ENCODE measurements at regions not wholly inside any gene's neighbourhood (a gene's known extent, or its start where the extent isn't known, plus 50 kb on each side); places are given as distances from the start of the nearest gene placed in this dataset.
"Not testable (repeated sequence)": the region's sequence is repeated elsewhere in the genome, so short reads cannot be mapped to it uniquely, and the experiment has no call there.

DNA sequence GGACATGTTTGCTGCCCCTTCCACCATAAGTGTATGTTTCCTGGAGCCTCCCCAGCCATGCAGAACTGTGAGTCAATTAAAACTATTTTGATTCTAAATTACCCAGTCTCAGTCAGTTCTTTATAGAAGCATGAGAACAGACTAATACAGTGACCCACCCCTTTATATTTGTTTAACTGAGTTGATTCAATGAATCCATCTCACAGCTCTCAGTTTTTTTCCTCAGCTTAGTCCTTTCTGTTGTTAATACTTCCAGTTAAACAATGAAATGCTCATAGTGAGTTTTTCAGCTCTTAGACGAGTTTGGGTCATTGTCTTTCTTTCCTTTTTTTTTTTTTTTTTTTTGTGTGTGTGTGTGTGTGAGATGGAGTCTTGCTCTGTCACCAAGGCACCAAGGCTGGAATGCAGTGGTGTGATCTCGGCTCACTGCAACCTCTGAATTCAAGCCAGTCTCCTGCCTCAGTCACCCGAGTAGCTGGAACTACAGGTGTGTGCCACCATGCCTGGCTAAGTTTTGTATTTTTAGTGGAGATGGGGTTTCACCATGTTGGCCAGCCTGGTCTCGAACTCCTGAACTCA is 627.4 kb downstream of the SPATA31A7 start:
- not testable (repeated sequence) for H3K27me3 ChIP-seq; H3K4me1 ChIP-seq; DNase-seq; H3K36me3 ChIP-seq; H3K9me3 ChIP-seq (replicated peaks); H3K27ac ChIP-seq; H3K4me3 ChIP-seq

DNA sequence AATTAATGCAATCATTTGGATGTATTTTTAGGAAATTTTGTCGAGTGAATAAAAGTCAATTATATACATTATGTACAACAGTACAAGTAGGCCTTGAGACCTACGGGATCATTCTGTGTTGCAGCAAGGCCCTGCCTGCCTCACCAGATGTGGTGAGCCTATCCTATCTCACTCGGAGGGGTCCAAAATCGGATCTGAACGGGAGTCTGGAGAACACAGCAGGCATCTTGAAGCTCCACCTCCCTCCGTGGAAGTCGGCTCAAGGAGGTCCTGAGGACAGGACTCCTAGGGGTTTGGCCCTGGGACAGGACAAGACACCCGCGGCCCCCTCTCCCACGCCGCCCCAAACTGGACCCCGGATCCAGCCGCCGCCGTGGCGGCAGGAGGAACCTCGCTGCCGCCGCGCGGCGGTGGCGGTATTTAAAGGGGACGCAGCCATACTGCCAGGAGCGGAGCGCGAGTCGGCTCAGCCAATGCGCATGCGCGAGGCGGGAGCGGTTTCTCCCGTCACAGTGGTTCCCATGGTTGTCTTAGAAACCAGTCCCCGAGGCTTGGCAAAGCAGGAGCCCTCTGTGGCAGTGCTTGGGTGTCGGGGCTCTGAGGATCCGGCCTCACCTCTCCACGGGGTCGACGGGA is 663.9 kb downstream of the SPATA31A7 start:
- not testable (repeated sequence) for H3K9me3 ChIP-seq (replicated peaks); H3K36me3 ChIP-seq; H3K4me1 ChIP-seq; H3K27ac ChIP-seq; H3K27me3 ChIP-seq; H3K4me3 ChIP-seq
- peak in 1 of 2 experiments; percentile 83 for DNase-seq

DNA sequence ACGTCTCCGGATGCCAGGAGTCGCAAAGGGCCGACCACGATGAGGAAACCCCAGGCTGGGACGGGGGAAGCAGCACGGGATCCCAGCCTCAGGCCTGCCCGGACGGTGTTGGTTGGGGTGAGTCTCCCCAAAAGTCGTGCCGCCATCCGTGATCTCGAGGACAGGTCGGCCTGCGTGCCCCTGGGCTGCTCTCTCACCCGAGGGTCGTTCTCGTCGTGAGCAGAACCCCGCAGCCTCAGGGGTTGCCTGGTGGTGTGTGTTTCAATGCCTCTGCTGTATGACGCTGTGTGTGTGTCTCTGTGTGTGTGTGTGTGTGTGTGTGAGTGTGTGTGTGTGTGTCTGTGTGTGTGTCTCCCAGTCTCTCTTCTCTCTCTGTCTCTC is 664.4 kb downstream of the SPATA31A7 start:
- not testable (repeated sequence) for H3K27ac ChIP-seq; H3K4me1 ChIP-seq; H3K9me3 ChIP-seq (replicated peaks); H3K27me3 ChIP-seq; H3K36me3 ChIP-seq; H3K4me3 ChIP-seq; DNase-seq

DNA sequence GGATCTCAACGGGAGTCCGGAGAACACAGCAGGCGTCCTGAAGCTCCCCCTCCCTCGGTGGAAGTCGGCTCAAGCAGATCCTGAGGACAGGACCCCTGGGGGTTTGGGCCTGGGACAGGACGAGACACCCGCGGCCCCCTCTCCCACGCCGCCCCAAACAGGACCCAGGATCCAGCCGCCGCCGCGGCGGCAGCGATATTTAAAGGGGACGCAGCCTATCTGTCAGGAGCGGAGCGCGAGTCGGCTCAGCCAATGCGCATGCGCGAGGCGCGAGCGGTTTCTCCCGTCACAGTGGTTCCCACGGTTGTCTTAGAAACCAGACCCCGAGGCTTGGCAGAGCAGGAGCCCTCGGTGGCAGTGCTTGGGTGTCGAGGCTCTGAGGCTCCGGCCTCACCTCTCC is 666.4 kb downstream of the SPATA31A7 start:
- H3K9me3 ChIP-seq (replicated peaks); H3K27me3 ChIP-seq; H3K4me3 ChIP-seq; H3K27ac ChIP-seq; H3K36me3 ChIP-seq; DNase-seq; H3K4me1 ChIP-seq: not testable (repeated sequence)

DNA sequence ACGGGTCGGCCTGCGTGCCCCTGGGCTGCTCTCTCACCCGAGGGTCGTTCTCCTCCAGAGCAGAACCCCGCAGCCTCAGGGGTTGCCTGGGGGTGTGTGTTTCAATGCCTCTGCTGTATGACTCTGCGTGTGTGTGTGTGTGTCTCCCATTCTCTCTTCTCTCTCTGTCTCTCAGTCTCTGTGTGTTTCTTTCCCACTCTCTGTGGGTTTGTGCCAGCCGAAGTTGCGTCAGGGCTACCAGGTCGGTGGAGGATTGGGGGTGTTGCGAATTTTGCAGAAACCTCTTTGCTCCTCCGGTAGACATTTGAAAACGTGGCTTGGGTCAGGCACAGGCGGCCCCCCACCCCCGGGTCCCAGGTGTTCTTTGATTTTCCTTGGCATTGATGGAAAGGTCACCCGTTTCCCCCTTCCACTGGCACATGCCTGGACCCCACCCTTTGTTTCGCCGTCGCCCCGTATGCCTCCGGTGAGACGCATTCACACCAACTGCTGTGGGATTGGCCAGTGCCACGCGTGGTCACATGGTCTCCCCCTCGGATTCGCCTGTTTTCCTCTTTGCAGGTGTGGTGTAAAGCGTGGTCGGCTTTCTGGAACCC is 667.1 kb downstream of the SPATA31A7 start:
- H3K27me3 ChIP-seq; DNase-seq; H3K9me3 ChIP-seq (replicated peaks); H3K4me3 ChIP-seq; H3K27ac ChIP-seq; H3K4me1 ChIP-seq; H3K36me3 ChIP-seq: not testable (repeated sequence)

DNA sequence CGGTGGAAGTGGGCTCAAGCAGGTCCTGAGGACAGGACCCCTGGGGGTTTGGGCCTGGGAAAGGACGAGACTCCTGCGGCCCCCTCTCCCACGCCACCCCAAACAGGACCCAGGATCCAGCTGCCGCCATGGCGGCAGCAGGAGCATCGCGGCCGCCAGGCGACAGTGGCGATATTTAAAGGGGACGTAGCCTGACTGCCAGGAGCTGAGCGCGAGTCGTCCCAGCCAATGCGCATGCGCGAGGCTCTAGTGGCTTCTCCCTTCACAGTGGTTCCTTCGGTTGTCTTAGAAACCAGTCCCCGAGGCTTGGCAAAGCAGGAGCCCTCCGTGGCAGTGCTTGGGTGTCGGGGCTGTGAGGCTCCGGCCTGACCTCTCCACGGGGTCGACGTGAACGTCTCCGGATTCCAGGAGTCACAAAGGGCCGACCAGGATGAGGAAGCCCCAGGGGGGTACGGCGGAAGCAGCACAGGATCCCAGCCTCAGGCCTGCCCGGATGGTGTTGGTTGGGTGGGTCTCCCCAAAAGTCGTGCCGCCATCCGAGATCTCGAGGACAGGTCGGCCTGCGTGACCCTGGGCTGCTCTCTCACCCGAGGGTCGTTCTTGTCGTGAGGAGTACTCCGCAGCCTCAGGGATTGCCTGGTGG is 668.0 kb downstream of the SPATA31A7 start:
- not testable (repeated sequence) for DNase-seq

DNA sequence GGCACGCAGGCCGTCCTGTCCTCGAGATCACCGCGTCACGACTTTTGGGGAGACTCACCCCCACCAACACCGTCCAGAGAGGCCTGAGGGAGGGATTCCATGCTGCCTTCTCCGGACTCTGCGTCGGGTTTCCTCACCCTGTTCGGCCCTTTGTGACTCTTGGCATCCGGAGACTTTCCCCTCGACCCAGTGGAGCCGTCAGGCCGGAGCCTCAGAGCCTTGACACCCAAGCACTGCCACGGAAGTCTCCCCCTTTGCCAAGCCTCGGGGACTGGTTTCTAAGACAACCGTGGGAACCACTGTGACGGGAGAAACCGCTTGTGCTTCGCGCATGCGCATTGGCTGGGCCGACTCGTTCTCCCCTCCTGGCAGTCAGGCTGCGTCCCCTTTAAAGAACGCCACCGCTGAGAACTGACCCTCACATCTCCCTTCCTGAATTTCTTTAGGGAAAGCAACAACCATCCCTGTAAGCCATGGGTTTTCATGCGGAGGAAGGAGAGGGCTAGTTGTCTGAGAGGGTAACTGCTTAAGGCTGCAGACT is 672.7 kb downstream of the SPATA31A7 start:
- not testable (repeated sequence) for DNase-seq; H3K9me3 ChIP-seq (replicated peaks); H3K4me1 ChIP-seq; H3K27ac ChIP-seq; H3K4me3 ChIP-seq; H3K36me3 ChIP-seq; H3K27me3 ChIP-seq

More for the DNA sequence above, 668.0 kb downstream of the SPATA31A7 start:
- H3K4me3 ChIP-seq; H3K4me1 ChIP-seq; H3K9me3 ChIP-seq (replicated peaks); H3K27ac ChIP-seq; H3K36me3 ChIP-seq; H3K27me3 ChIP-seq: not testable (repeated sequence)

DNA sequence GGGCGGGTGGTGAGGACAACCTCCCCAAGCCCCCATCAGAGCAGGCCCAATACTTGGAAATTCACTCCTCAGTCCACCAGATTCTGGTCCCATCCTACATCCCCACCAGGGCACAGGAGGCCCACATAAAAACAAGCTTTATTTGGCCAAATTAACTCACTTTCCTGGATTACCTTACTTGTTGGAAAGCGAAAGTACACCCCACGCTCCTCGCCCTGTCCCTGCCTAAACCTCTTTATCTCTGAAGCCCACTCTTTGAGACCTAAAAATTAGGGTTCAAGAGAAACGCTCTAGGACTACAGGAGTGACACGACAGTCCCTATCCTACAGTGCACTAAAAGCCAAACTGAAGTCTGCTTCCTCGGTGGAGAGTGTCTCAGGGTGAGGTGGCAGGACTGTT is 674.6 kb downstream of the SPATA31A7 start:
- H3K36me3 ChIP-seq; H3K27me3 ChIP-seq; H3K4me1 ChIP-seq; H3K27ac ChIP-seq; H3K4me3 ChIP-seq; DNase-seq; H3K9me3 ChIP-seq (replicated peaks): not testable (repeated sequence)

DNA sequence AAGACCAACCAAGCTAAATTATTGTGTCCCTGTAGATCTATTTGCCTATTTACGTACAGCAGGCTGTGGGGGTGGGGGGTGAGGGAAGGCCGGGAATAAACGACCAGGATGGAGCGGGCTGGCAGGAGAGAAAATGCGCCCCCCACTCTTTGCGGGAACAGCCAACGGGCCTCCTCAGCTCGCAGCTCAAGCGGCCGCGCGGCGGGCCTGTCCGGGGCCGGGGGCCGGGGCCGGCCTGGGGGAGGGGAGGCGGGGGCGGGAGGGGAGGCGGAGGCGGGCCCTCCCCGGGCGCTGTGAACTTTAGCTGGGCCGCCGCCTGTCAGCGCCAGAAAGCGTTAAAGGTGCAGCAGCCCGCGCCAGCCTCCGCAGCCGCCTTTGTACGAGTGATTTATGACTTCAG is 679.1 kb downstream of the SPATA31A7 start:
- not testable (repeated sequence) for H3K4me3 ChIP-seq; DNase-seq; H3K9me3 ChIP-seq (replicated peaks); H3K4me1 ChIP-seq; H3K27ac ChIP-seq; H3K27me3 ChIP-seq; H3K36me3 ChIP-seq

DNA sequence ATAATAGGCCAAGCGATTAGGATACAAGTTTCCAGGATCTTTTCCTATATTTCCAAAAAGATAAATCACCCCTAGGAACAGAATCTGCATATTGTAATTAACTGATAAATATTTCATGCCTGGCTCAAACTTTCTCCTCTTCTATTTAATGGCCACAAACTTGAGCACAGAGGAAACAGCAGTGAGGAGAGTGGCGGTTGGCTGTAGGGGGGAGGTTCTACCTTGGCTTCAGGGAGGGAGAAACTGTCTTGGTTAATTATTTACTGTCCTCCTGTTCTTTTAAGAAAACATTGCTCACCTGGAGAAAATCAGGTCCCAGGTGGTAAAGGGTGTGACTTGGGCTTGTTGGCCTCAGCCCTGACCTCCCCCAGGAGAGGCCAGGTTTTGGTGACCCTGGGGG is 682.5 kb downstream of the SPATA31A7 start:
- DNase-seq; H3K4me1 ChIP-seq; H3K4me3 ChIP-seq; H3K9me3 ChIP-seq (replicated peaks); H3K27ac ChIP-seq; H3K27me3 ChIP-seq; H3K36me3 ChIP-seq: not testable (repeated sequence)

All from SJCRH30 (cell line).